K562 (cell line): ENCODE measurements at regions not wholly inside any gene's neighbourhood (a gene's known extent, or its start where the extent isn't known, plus 50 kb on each side); places are given as distances from the start of the nearest gene placed in this dataset.

Experiments
- ATAC-seq: fragments of 200-7000 bp; cut with Tn5 transposase; 3 replicates; pipeline ENCODE4 v1.9.1; 2020; ENCODE audit warnings: moderate library complexity
- BruUV-seq: library from RNA; stranded (reverse); fragments of 400-500 nt; replicated peaks from 2 replicates; lab custom pipeline; 2021; lab: Mats Ljungman, UMichigan
- CTCF ChIA-PET: fragments of 300-600 bp; formaldehyde crosslinking; extraction: SDS; loops from one replicate; lab custom pipeline; 2021; ENCODE audit warnings: low intra/inter-chr PET ratio; lab: Yijun Ruan, JAX
- POLR2A ChIA-PET: fragments of 300-600, 350-650 bp; sonication (Branson Sonifier 250); formaldehyde crosslinking; extraction: SDS; loops from one replicate; lab custom pipeline; 2021; ENCODE audit warnings: antibody characterized with exemption, inconsistent platforms; lab: Yijun Ruan, JAX
- DNase-seq, 4 experiments: peaks; one replicate each; pipeline versions ENCODE4 v3.0.0 to v3.0.0-alpha.2; 2011 to 2018; ENCODE audit warnings: low spot score in 3 of 4, mixed read lengths in 3 of 4; ENCODE audit errors: extremely low read depth in 1 of 4
- FAIRE-seq: peaks from 2 replicates; lab custom pipeline; 2011; peaks lifted over from hg19 to GRCh38; lab: Jason Lieb, UNC
- H2AFZ ChIP-seq: 2 replicates; pipeline ENCODE4 v1.6.0; 2011; ENCODE audit warnings: low read depth, low read length, control low read depth, inconsistent platforms
- H3K27ac ChIP-seq: fragments of 200-600 bp; 3 replicates; pipeline ENCODE4 v1.8.0; 2011; ENCODE audit warnings: low read depth, mild to moderate bottlenecking, control low read depth, inconsistent platforms, low read length, moderate library complexity, mixed read lengths; ENCODE audit errors: extremely low read depth
- H3K27me3 ChIP-seq, 2 experiments: fragments of 300-600 bp in 1 of 2; 2 replicates in 1 of 2; 3 replicates in 1 of 2; pipeline versions ENCODE4 v1.6.0 to v1.8.0; 2011; ENCODE audit warnings: inconsistent platforms in 2 of 2, low read length in 2 of 2, mild to moderate bottlenecking in 1 of 2, mixed read lengths in 1 of 2, moderate library complexity in 1 of 2; ENCODE audit not compliant: control insufficient read depth in 2 of 2, insufficient read depth in 2 of 2
- H3K36me3 ChIP-seq: fragments of 300-600 bp; 3 replicates; pipeline ENCODE4 v1.8.0; 2011; ENCODE audit warnings: mild to moderate bottlenecking, low read length, inconsistent platforms; ENCODE audit not compliant: control insufficient read depth, insufficient read depth
- H3K4me1 ChIP-seq, 2 experiments: fragments of 200-600 bp in 1 of 2; replicated peaks in 1 of 2; 2 replicates in 1 of 2; 3 replicates in 1 of 2; pipeline versions ENCODE4 v1.5.1 to v1.8.0; 2011; ENCODE audit warnings: inconsistent platforms in 2 of 2, low read length in 2 of 2, mild to moderate bottlenecking in 1 of 2, mixed read lengths in 1 of 2, moderate library complexity in 1 of 2; ENCODE audit not compliant: control insufficient read depth in 2 of 2, insufficient read depth in 2 of 2
- H3K4me2 ChIP-seq: 2 replicates; pipeline ENCODE4 v1.6.1; 2011; ENCODE audit warnings: low read length, control low read depth, inconsistent platforms, mixed read lengths; ENCODE audit not compliant: insufficient read depth
- H3K4me3 ChIP-seq: fragments of 200-600 bp; sonication (generic), shearing (Covaris generic); 2 replicates; pipeline ENCODE4 v1.5.1; 2016; ENCODE audit warnings: control low read depth, inconsistent platforms
- H3K79me2 ChIP-seq: fragments of 200-600 bp; 3 replicates; pipeline ENCODE4 v1.8.0; 2011; ENCODE audit warnings: low read length, inconsistent platforms; ENCODE audit not compliant: control insufficient read depth, insufficient read depth
- H3K9ac ChIP-seq, 2 experiments: 2 replicates each; pipeline versions ENCODE4 v1.6.0 to v1.6.1; 2011; ENCODE audit warnings: low read depth in 2 of 2, low read length in 2 of 2, control low read depth in 1 of 2, inconsistent platforms in 1 of 2, mild to moderate bottlenecking in 1 of 2, mixed read lengths in 1 of 2; ENCODE audit not compliant: insufficient read depth in 1 of 2
- H3K9me1 ChIP-seq: one replicate; pipeline ENCODE4 v1.6.0; 2011; ENCODE audit warnings: inconsistent platforms, mild to moderate bottlenecking, low read length, moderate library complexity; ENCODE audit not compliant: control insufficient read depth, insufficient read depth
- H3K9me3 ChIP-seq: replicated peaks from 2 replicates; pipeline ENCODE4 v1.5.1; 2011; ENCODE audit warnings: low read depth, low read length, inconsistent platforms; ENCODE audit not compliant: control insufficient read depth, insufficient read depth
- H4K20me1 ChIP-seq: replicated peaks from 2 replicates; pipeline ENCODE4 v1.6.1; 2011; ENCODE audit warnings: low read length, inconsistent platforms, mixed read lengths; ENCODE audit not compliant: control insufficient read depth, insufficient read depth
- BRD9 ChIP-seq: fragments of 450-650 bp; IDR thresholded peaks from 2 replicates; pipeline ENCODE4 v1.6.1; 2018; ENCODE audit warnings: low read depth; ENCODE audit not compliant: partially characterized antibody
- CAMTA2 ChIP-seq: fragments of 250-450 bp; sonication (Bioruptor Pico); conservative IDR thresholded peaks from 2 replicates; pipeline ENCODE4 v1.5.1; 2022
- CBFA2T3 ChIP-seq: fragments of 450-650 bp; IDR thresholded peaks from 2 replicates; pipeline ENCODE4 v1.6.1; 2017
- CXXC5 ChIP-seq: fragments of 250-450 bp; sonication (Bioruptor Pico); IDR thresholded peaks from 2 replicates; pipeline ENCODE4 v1.8.0; 2022; ENCODE audit warnings: inconsistent platforms, mild to moderate bottlenecking, moderate library complexity
- ELF4 ChIP-seq: fragments of 450-650 bp; formaldehyde crosslinking; IDR thresholded peaks from 2 replicates; pipeline ENCODE4 v1.4.0; 2022; ENCODE audit warnings: missing genetic modification characterization
- GMEB1 ChIP-seq: fragments of 250-450 bp; sonication (Bioruptor Pico); IDR thresholded peaks from 2 replicates; pipeline ENCODE4 v1.4.0; 2020; ENCODE audit warnings: mild to moderate bottlenecking
- GTF2A2 ChIP-seq: IDR thresholded peaks from 2 replicates; pipeline ENCODE4 v1.6.1; 2016; ENCODE audit warnings: mild to moderate bottlenecking, missing genetic modification characterization, missing compliant biosample characterization
- HES1 ChIP-seq: fragments of 450-650 bp; IDR thresholded peaks from 2 replicates; pipeline ENCODE4 v1.6.1; 2016; ENCODE audit warnings: low read depth, mild to moderate bottlenecking, moderate library complexity
- RBFOX2 ChIP-seq: fragments of 200-400 bp; formaldehyde crosslinking; IDR thresholded peaks from 2 replicates; pipeline ENCODE4 v1.6.1; 2017; ENCODE audit warnings: low read depth, mild to moderate bottlenecking, low read length, moderate library complexity
- RERE ChIP-seq: sonication (generic); formaldehyde crosslinking; IDR thresholded peaks from 2 replicates; pipeline ENCODE4 v1.8.0; 2023; ENCODE audit warnings: missing genetic modification reagents, mild to moderate bottlenecking, borderline replicate concordance
- SMAD2 ChIP-seq: fragments of 150-350 bp; IDR thresholded peaks from 2 replicates; pipeline ENCODE4 v1.6.1; 2014; ENCODE audit warnings: low read depth, mild to moderate bottlenecking, low read length
- TFAP4 ChIP-seq: sonication (generic); formaldehyde crosslinking; IDR thresholded peaks from 2 replicates; pipeline ENCODE4 v1.8.0; 2022; ENCODE audit warnings: missing genetic modification reagents, mild to moderate bottlenecking, moderate library complexity, borderline replicate concordance
- ZNF780A ChIP-seq: fragments of 250-450 bp; sonication (Bioruptor Pico); IDR thresholded peaks from 2 replicates; pipeline ENCODE4 v1.5.0; 2021; ENCODE audit warnings: mild to moderate bottlenecking
- WGBS: fragments of 100-300 bp; shearing (Covaris generic); methylation state at CpG from one replicate; pipeline ENCODE4 v1.1.6; 2016; ENCODE audit warnings: low coverage, mixed read lengths; ENCODE audit not compliant: insufficient coverage; ENCODE audit errors: missing lambda C conversion rate; 5-methylcytosine and 5-hydroxymethylcytosine counted together
- in situ Hi-C: fragments of 300-500 bp; cut with MboI; formaldehyde crosslinking; loops from 4 replicates; pipeline ENCODE4 v1.15.0; 2018; ENCODE audit warnings: inconsistent platforms, mixed read lengths
- intact Hi-C: fragments of 100-400 bp; cut with micrococcal nuclease; formaldehyde crosslinking; loops from 2 replicates; pipeline ENCODE4 v1.14.2; 2022

GRCh38 chr10:78464856-78465267, 431.2 kb downstream of the RPS24 start:
- Histone ChIP-seq H3K36me3 (no peaks in the 10 kb centered on the region), H3K4me3 (no peak overlapping the region), H4K20me1 (no peaks in the 10 kb centered on the region; the same call in 1 of the 2 replicates), H3K9ac (no peak overlapping the region), H3K9me3 (no peaks in the 10 kb centered on the region), H3K4me2 (no peak overlapping the region), H2AFZ (no peak overlapping the region), H3K27ac (no peak overlapping the region), H3K9me1 (no peaks in the 10 kb centered on the region), H3K79me2 (no peaks in the 10 kb centered on the region), H3K4me1 (peaks cover 0 to 4% of the 10 kb centered on the region in 2 experiments; a peak in 1 of 5 replicates), H3K27me3 (peaks cover 16 to 35% of the 10 kb centered on the region in 2 experiments; a peak in 4 of 5 replicates)
- WGBS = 1% methylated on average over 13 of the region's 13 CpGs
- no peak for DNase-seq
- POLR2A ChIA-PET = interaction anchor here (1.3 kb wide), 1 partner anchor 15 kb away, joined by 8 read pairs; no protein-coding TSS in a partner anchor
- TF ChIP-seq SMAD2 (no peak), ELF4 (no peak), RBFOX2 (no peak), RERE (CRISPR knock-in tag) (no peak), GTF2A2 (tag) (no peak), CAMTA2 (CRISPR knock-in tag) (no peak), GMEB1 (CRISPR knock-in tag) (no peak), CXXC5 (CRISPR knock-in tag) (no peak), HES1 (no peak), TFAP4 (CRISPR knock-in tag) (no peak), CBFA2T3 (no peak), BRD9 (no peak), ZNF780A (CRISPR knock-in tag) (no peak)
- CTCF ChIA-PET = no interaction called here
- intact Hi-C loops (no loop called here), in situ Hi-C loops (no loop called here)
- BruUV-seq = no TSS peak
- no peak for FAIRE-seq
- no peak for ATAC-seq
